ENCODE measurements at regions not wholly inside any gene's neighbourhood (a gene's known extent, or its start where the extent isn't known, plus 50 kb on each side); places are given as distances from the start of the nearest gene placed in this dataset.

DNA sequence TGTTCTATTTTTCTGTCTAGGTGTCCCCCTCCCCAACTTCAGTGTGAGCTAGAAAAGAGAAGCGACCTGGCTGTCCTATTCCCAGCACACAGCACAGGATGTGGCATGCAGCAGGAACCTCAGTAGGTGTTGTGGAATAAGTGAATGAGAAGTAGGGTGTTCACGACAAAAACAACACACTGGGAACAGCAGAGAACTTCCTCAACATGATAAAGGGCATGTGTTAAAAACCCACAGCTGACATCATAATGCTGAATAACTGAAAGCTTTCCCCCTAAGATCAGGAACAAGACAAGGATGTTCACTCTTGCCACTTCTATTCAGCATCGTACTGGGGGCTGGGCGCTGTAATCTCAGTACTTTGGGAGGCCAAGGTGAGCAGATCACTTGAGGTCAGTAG is 155.6 kb upstream of the ZNF618 start:
- H3K4me3 ChIP-seq = no peak overlapping the region
- no peaks in the 10 kb centered on the region for H3K27me3 ChIP-seq
- intact Hi-C loops (cut with DNase I) = no loop called here
- H3K4me1 ChIP-seq = no peaks in the 10 kb centered on the region
- H3K27ac ChIP-seq = no peak overlapping the region
- 33 to 55% (median 50%) methylated on average over 4 of the region's 4 CpGs for WGBS, 4 donors
- TF ChIP-seq, protein P1, sequence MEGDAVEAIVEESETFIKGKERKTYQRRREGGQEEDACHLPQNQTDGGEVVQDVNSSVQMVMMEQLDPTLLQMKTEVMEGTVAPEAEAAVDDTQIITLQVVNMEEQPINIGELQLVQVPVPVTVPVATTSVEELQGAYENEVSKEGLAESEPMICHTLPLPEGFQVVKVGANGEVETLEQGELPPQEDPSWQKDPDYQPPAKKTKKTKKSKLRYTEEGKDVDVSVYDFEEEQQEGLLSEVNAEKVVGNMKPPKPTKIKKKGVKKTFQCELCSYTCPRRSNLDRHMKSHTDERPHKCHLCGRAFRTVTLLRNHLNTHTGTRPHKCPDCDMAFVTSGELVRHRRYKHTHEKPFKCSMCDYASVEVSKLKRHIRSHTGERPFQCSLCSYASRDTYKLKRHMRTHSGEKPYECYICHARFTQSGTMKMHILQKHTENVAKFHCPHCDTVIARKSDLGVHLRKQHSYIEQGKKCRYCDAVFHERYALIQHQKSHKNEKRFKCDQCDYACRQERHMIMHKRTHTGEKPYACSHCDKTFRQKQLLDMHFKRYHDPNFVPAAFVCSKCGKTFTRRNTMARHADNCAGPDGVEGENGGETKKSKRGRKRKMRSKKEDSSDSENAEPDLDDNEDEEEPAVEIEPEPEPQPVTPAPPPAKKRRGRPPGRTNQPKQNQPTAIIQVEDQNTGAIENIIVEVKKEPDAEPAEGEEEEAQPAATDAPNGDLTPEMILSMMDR (IDR thresholded peaks at IDR 0.05) = no peak
- TF ChIP-seq POLR2A (IDR thresholded peaks at IDR 0.05) = no peak
- H3K9me3 ChIP-seq = peaks cover 0 to 31% (median 0%) of the 10 kb centered on the region in 12 donors
- ATAC-seq (no peak), DNase-seq (no peak)
- H3K36me3 ChIP-seq = no peaks in the 10 kb centered on the region

DNA sequence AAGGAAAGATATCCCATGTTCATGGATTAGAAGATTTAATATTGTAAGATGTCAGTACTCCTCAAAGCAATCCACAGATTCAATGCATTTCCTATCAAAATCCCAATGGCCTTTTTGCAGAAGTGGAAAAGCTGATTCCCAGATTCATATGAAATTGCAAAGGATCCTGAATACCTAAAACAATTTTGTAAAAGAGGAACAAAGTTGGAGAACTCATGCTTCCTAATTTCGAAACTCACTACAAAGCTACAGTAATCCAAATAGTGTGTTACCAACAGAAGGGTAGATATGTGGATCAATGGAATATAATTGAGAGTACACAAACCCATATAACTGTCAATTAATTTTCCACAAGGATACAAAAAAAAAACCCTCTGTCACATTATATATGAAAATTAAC is 154.3 kb upstream of the ZNF618 start:
- WGBS, 4 donors = 83 to 96% (median 89%) methylated on average over 1 of the region's 1 CpG
- H3K27me3 ChIP-seq = no peaks in the 10 kb centered on the region
- H3K27ac ChIP-seq = no peak overlapping the region
- TF ChIP-seq, protein P1 (IDR thresholded peaks at IDR 0.05) = no peak
- no peak for TF ChIP-seq POLR2A (IDR thresholded peaks at IDR 0.05)
- H3K4me3 ChIP-seq = no peak overlapping the region
- no peaks in the 10 kb centered on the region for H3K4me1 ChIP-seq
- ATAC-seq = no peak
- DNase-seq = no peak
- peaks cover 0 to 21% (median 0%) of the 10 kb centered on the region in 12 donors for H3K9me3 ChIP-seq
- no peaks in the 10 kb centered on the region for H3K36me3 ChIP-seq
- intact Hi-C loops (cut with DNase I) = no loop called here

DNA sequence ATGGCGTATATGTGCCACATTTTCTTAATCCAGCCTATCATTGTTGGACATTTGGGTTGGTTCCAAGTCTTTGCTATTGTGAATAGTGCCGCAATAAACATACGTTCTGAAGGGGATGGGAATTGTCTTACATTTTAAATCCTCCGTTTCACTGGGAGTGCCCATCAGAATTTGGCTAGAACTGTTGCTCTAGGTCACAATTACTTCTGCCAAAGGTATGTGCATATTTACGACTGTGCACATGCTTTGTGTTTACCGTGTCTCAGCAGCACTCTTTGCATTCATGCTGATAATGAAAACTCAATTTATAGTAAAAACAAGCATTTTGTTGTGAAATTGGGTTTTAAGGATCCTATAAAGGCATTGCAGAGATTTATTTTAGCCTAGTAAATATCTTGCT is 151.9 kb upstream of the ZNF618 start:
- Histone ChIP-seq H3K4me3 (no peak overlapping the region), H3K9me3 (peaks cover 0 to 27% (median 4%) of the 10 kb centered on the region in 12 donors), H3K36me3 (no peaks in the 10 kb centered on the region), H3K27me3 (no peaks in the 10 kb centered on the region), H3K27ac (no peak overlapping the region), H3K4me1 (no peaks in the 10 kb centered on the region)
- intact Hi-C loops (cut with DNase I) = no loop called here
- WGBS, 4 donors = 81 to 89% (median 84%) methylated on average over 5 to 6 of the region's 6 CpGs
- DNase-seq (no peak), ATAC-seq (no peak)
- TF ChIP-seq POLR2A (IDR thresholded peaks at IDR 0.05) = no peak
- TF ChIP-seq, protein P1 (IDR thresholded peaks at IDR 0.05) = no peak

DNA sequence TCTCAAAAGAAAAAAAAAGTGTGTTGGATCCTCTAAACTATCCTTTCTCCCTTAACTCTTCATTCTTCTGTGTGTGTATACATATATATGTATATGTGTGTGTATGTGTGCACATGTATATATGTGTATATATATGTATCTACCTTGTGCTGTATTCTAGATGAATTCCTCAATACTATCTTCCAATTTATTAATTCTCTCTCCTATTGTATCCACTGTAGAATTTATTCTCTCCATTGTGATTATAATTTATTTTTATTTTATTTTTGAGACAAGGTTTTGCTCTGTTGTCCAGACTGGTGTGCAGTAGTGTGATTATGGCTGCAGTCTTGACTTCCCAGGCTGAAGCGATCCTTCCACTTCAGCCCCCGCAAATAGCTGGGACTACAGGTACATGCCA is 147.1 kb upstream of the ZNF618 start:
- Histone ChIP-seq H3K4me1 (no peaks in the 10 kb centered on the region), H3K9me3 (peaks cover 0 to 30% (median 6%) of the 10 kb centered on the region in 12 donors), H3K27ac (no peak overlapping the region), H3K36me3 (no peaks in the 10 kb centered on the region), H3K27me3 (peaks cover 0 to 2% (median 0%) of the 10 kb centered on the region in 9 donors), H3K4me3 (no peak overlapping the region)
- ATAC-seq (no peak), DNase-seq (no peak)
- intact Hi-C loops (cut with DNase I) = no loop called here
- WGBS, 4 donors = 95 to 99% (median 97%) methylated on average over 2 of the region's 2 CpGs
- no peak for TF ChIP-seq POLR2A (IDR thresholded peaks at IDR 0.05)
- TF ChIP-seq, protein P1 (IDR thresholded peaks at IDR 0.05) = no peak
